GF-D8 (cell line): ENCODE measurements at regions not wholly inside any gene's neighbourhood (a gene's known extent, or its start where the extent isn't known, plus 50 kb on each side); places are given as distances from the start of the nearest gene placed in this dataset.
"Not testable (repeated sequence)": the region's sequence is repeated elsewhere in the genome, so short reads cannot be mapped to it uniquely, and the experiment has no call there.

Source experiments
- DNase-seq: peaks from one replicate; lab custom pipeline; 2025; lab: John Stamatoyannopoulos, UW

DNA sequence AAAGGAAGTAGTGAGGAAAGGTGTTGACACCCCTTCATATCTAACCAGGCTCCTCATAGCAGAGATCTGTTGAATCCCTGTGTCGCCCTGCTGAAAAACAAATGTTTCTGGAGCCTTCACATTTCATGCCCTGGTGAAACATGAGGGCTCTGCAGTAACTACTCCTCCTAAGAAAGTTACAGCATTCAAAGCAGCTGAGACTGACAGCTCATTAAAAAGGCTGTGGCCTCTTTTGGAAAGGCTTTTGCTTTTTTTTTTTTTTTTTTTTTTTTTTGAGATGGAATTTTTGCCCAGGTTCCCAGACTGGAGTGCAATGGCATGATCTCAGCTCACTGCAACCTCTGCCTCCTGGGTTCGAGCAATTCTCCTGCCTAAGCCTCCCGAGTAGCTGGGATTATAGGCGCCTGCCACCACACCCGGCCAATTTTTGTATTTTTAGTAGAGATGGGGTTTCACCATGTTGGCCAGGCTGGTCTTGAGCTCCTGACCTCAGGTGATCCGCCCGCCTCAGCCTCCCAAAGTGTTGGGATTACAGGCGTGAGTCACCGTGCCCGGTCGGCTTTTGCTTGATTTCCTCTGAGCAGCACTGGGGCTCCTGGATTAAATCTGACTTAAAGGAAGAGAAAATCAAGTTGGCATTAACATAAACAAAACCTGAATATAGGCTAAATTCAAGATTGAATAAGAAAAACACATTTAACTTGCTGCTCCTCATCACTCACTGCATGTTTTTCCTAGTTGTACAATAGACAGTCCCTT lies 112.9 kb downstream of the PCSK1 start:
- DNase-seq = not testable (repeated sequence)

DNA sequence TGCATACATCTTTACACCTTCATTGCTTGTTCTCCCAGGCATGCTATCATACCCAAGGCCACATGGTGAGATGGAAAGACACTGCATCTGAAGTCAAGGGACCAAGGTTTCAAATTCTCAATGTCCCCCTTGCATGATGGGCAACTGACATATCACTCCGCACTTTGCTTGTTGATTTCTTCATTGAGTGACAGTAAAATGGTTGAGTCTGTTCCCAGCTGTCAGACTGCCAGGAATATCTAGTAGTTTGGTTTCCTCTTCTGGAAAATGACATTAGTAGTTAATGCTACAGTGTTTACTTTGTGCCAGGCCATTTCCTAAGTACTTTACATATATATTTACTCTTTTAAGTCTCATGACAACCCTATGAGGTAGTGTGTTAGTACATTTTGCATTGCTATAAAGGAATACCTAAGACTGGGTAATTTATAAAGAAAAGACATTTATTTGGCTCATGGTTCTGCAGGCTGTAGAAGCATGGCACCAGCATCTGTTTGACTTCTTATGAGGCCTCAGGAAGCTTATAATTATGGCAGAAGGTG lies 114.4 kb downstream of the PCSK1 start:
- no peak for DNase-seq

DNA sequence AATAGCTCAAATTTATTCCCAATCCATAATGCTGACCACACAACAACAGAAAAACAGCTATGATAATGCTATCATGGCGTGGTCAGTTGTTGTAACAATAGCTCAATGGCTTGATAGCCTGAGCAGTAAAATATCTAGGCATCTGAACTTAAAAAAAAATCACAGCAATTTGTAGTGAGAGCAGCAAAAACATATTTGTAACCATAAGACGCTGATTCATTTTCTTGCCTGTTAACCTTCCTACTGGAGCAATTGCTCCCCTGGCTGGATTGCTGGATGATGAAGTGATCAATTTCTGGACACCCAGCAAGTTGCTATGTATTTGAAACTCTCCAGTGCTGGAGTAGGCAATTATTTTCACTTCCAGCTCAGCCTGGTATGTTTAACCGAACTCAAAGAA lies 115.1 kb downstream of the PCSK1 start:
- no peak for DNase-seq

DNA sequence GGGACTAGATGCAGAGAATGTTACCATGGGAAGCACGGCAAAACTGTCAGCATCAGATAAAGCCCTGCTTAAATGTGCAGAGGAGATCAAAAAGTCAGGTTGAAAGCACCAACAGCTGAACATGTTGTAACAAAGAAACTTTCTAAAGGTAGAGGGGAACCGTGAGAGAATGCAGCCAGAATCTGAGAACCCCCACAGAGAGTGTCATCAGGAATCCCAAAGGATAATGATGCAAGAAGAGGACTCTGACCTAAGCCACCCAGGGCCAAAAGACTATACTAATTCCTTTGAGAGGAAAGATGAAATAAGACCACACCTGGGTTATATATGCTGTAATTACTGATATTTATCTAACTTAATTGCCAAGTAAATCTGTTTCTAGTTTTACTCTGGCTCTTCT lies 116.6 kb downstream of the PCSK1 start:
- no peak for DNase-seq

DNA sequence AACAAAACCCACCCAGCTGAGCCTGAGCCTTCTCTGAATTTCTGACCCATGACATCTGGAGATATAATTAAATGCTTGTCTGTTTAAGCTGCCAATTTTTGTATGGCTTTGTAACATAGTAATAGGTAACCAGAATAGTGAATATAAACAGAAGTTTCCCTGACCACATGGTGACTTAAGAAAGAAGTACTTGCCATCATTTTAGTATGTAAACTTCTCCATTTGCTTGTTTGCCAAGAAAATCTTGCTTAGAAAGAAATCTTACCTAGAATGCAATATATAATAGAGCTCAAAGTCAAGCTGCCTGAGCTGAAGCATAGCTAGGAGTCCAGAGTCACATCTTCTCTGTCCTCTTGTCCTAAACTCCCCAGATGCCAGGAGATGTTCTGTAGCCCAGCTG lies 117.0 kb downstream of the PCSK1 start:
- no peak for DNase-seq

DNA sequence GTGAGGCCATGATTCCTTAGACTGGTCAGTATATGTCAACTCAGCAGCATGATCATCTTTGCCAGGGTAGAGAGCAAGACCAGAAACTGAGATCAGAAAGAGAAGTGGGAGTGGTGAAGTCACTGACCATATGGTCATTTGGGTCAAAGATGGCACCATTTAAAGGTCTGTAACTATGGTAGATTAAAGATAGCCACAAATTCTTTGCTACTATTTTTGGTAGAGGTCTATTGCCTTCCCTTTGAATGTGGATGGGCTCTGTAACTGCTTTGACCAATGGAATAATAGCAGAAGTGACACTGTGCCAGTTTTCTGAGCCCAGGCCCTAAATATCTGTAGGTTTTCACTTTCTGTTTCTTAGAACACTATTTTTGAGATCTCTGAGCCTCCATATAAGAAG lies 117.6 kb downstream of the PCSK1 start:
- no peak for DNase-seq

DNA sequence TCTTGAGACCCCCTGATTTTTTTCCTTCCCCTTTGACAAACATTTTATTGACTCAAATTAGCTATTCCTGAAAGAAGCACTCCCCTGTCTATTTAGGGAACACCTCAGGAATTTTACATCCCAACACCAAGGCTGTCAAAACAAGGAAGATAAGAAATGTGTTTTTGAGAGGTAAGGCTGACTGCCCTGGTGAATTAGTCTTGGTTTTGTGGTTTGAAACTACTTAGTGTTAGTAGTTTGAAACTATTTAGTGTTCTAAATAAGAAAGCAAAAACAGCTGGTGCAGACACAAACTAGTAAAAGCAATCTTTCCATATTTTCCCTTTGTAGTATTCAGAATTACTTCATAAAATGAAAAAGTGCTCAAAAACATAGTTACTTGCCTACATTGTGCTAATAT lies 120.7 kb downstream of the PCSK1 start:
- no peak for DNase-seq

DNA sequence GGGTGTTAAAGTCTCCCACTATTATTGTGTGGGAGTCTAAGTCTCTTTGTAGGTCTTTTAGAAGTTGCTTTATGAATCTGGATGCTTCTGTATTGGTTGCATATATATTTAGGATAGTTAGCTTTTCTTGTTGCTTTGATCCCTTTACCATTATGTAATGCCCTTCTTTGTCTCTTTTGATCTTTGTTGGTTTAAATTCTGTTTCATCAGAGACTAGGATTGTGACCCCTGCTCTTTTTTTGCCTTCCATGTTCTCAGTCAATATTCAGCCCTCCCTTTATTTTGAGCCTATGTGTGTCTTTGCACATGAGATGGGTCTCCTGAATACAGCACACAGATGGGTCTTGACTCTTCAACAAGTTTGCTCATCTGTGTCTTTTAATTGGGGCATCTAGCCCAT lies 126.0 kb downstream of the PCSK1 start:
- not testable (repeated sequence) for DNase-seq

DNA sequence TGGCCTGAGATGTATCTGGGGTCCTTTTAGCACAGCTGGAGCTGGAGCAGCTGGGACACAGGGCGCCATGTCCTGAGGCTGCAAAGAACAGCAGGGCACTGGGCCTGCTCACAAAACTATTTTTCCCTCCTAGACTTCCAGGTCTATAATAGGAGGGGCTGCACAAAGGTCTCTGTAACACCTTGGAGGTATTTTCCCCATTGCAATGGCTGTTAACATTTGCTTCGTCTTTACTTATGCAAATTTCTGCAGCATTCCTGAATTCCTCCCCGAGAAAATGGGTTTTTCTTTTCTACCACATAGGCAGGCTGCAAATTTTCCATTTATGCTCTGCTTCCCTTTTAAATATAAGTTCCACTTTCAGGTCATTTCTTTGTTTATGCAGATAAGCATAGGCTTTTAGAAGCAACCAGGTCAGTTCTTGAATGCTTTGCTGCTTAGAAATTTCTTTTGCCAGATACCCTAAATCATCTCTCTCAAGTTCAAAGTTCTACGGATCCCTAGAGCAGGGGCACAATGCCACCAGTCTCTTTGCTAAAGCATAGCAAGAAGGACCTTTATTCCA lies 130.8 kb downstream of the PCSK1 start:
- DNase-seq = no peak

DNA sequence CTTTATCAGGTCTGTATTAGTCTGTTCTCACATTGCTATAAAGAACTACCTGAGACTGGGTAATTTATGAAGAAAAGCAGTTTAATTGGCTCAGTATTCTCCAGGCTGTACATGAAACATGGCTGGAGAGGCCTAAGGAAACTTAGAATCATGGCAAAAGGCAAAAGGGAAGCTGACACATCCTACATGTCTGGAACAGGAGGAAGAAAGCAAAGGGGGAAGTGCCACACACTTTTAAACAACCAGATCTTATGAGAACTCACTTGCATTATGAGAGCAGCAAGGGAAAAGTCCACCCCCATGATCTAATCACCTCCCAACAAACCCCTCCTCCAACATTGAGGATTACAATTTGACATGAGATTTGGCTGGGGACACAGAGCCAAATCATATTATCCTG lies 132.1 kb downstream of the PCSK1 start:
- DNase-seq = no peak

DNA sequence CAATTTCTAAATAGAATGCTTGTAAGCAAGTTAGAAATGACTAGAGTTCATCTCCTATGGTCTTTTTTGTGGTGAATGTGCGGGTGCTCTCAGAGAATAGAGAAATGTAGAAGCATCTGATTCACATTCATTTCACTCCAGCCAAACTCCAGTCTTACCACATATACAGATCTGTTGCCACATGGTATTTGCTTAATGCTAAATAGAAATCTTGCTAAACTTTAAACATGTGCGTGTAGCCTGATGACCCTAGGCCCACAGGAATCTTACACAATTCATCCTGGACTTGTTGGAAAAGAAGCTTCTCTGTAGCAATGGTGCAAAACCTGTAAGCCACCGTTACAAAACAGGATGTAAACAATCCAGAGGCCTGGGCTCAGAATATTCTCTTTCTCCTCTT lies 135.2 kb downstream of the PCSK1 start:
- no peak for DNase-seq

DNA sequence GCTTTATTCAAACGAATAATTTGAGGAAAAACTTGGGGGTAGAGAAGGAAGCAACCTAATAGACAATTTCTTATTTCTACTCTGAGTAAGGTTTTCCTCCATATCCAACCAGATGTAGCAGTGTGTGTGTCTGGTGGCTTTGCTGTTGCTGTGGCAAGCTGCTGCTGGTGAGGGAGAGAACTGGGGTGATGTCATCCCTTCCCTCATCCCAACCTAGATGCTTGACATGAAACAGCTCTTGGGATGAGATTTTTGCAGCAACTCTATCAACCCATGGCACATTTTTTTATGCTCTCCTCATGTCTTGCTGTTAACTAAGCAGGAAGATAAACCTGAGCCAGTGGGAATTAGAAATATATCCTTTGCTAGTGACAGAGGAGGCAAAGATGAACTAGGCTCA lies 135.8 kb downstream of the PCSK1 start:
- no peak for DNase-seq

DNA sequence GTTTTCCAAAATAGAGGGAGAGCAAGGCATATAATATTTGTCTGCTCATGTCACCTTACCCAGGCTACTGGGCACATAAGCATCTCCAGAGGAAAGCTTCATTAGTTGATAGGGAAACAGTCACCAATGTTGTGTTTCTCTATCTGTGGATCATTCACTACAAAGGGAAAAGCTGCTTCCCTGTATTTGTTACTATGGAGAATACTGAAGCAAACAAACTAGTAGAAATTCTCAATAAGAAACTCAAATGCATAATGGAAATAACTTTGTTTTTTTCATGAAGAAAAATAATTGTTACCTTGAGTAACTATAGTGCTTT lies 138.2 kb downstream of the PCSK1 start:
- DNase-seq = no peak

DNA sequence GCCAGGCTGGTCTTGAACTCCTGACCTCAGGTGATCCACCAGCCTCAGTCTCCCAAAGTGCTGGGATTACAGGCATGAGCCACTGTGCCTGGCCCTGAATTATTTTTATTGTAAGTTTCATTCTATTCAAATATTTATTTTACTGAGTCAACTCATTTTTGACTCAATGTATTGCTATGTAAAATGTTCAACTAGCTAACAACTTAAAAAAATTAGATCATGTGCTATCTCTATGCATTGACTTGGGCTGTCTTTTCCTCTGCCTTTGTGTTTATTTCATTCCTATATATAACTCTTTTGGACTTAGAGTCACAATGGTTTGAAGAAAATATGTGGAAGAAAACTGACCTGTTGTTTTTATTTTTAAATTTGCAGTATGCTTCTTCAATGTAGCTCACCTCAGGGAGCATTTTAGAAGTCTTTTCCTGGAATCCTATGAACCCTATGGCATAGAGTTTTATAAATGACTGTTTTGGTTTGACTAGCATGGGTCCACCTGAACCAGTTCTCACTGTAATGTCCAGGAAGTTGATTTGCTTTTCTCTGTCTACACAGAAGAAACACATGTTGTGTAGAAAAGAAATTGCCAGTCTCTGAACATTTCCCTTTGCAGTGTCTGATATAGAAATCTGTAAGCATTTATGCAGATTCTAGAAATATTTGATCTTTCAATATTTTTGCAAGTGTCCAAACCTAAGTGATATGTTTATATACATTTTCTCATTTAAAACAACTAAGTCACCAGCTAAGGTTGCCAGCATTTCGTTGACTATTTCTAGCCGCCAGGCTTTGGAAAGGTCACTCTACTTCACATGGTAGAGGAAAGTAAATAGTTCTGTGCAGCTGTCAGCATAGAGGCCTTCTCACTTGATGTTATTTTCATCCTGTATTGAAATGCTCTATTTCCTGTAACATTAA lies 138.8 kb downstream of the PCSK1 start:
- no peak for DNase-seq

DNA sequence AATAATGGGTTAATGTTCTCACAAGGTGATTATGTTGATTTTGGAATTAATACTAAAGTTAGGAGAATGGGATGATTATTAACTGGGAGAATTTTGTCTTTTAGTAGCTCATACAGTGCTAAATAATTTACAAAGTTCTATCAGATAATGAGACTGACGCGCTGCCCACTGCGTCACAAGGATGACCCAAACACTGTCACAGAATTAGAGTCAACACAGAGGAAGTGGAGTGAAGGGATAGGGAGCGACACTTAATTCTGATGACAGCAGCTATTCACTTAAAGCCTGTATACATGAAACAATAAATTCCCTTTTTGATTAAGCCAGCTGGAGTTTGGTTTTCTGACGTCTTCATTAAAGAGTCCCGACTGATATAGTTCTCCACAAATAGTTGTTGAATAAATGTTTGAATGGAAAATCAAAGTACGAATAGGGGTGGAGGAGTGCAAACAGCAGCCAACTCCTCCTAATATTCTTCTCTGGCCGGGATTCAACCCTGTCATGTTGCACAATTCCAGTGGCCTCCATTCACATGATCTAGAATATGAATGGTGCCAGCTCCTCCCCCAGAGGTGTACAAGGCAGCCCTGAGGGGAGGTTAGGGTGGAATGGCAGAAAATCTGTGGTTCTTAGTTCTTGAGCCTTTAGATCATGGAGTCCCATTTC lies 140.3 kb downstream of the PCSK1 start:
- no peak for DNase-seq

DNA sequence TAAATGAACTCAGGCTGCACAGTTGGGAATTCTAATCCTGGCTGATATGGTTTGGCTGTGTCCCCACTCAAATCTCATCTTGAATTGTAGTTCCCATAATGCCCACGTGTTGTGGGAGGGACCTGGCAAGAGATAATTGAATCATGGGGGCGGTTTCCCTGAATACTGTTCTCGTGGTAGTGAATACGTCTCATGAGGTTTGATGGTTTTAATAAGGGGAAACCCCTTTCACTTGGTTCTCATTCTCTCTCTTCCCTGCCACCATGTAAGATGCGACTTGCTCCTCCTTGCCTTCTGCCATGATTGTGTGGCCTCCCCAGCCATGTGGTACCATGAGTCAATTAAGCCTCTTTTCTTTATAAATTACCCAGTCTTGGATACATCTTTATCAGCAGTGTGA lies 143.8 kb downstream of the PCSK1 start:
- DNase-seq = not testable (repeated sequence)

DNA sequence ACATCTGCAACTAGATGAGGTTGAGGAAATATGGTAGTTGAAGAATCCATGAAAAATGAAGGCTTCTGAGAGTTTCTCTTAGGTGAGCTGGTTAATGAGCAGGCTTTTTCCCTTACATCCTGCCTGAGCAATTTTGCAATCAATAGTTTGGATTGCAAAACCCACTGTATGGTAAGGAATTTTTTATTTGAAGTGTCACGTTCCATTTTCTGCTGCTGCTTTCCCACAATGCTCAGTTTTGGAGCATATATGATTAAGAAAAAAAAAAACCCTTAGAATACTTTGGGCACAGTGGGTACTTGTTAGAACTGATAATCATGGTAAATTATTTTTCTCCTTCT lies 144.2 kb downstream of the PCSK1 start:
- no peak for DNase-seq

DNA sequence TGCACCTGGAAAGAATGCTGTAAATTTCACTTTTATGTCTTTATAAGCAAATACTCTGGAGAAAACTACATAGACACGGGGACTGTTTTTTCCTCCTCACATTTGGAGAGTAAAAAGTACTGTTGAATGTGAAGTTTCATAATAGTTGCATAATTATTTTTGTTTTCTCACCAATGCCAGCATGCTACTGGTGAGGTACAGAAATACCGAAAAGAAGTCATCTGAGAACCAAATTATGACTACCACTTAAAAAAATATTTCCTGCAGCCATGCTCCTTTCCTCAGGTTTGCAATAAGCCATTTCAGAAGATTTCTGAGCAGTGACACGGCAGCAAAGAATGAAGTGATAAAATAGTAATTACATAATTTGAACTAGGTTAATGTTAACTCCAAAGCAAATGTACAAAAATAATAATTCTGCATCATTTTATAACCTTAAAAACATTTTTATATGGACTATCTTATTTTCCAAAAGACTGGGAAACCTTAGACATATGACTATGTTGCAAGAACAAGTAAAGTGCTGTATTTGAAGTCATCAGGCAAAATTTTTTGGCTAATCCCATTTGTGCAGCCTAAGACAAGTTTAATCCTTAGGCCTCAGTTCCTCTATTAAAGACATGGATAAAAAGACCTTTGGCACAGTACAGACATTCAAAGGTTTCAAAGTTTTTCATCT lies 144.7 kb downstream of the PCSK1 start:
- DNase-seq = no peak

DNA sequence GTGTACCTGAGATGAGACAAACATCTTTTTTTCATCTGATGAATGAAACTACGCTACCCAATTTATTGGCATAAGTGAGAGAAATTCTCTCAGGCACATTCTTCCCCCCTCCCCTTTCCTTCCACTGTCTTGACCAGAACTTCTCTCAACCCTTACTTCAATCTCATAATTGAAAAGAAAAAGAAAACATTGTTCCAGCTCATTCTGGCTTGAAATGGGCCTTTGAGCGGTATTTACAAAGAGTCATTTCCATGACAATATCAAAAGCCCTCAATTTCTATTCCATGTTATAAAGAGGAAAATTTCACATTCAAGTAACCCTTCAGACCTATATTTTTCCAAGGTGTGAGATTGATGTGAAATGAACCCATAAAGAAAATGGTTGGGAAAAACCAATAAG lies 145.9 kb downstream of the PCSK1 start:
- no peak for DNase-seq

DNA sequence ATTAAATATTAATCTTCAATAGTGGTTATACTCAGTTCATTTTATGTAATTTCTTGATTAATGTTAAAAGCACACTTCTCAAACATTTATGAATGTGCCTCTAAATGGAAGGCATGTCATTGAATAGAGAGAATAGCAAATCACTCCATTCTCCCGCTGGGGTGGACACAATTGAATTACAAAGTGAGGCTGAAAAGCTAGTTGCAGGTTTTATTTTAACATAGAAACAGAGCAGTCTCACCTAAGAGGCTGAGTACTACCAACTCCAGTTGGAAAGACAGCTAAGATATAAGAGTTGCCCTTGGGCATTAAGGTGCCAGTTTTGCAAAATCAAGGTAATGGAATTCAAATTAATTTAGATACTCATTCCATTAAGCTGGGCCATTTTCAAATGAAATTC lies 147.2 kb downstream of the PCSK1 start:
- DNase-seq = no peak

DNA sequence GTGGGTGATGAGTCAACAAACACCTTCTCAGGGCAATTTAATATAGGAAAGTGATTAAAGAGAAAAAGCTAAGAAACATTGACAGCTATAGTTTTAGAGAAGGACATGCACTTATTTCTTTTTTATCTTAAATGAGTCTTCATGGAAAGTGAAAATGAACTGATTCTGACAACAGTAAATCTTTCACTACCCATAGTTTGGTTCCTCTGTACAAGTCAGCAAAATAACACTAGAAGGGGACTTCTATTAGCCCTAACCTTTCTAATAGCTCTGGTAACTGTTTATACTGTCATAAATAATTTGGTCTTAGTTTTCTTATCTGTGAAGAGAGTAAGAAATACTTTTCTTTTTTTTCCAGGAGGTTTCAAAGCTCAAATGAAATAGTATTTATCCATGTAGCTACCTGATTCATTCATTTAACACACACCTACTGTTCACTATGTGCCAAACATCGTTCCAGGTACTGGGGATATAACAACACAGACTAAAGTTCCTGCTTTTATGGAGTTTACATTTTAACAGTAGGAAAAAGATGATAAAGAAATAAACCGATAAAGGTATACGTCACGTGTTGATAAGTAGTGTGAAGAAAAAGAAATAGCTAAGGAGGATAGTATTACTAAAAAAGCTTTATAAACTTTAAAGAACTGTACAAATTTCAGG lies 148.2 kb downstream of the PCSK1 start:
- DNase-seq = no peak
